ENCODE measurements at regions not wholly inside any gene's neighbourhood (a gene's known extent, or its start where the extent isn't known, plus 50 kb on each side); places are given as distances from the start of the nearest gene placed in this dataset.

GRCh38 chr14:83575301-83575700 lies 1954.6 kb upstream of the FLRT2 start:
- TF ChIP-seq EZH2 (IDR thresholded peaks at IDR 0.05; ENCODE audit: borderline replicate concordance, low read length), result no peak
- TF ChIP-seq, protein P1, sequence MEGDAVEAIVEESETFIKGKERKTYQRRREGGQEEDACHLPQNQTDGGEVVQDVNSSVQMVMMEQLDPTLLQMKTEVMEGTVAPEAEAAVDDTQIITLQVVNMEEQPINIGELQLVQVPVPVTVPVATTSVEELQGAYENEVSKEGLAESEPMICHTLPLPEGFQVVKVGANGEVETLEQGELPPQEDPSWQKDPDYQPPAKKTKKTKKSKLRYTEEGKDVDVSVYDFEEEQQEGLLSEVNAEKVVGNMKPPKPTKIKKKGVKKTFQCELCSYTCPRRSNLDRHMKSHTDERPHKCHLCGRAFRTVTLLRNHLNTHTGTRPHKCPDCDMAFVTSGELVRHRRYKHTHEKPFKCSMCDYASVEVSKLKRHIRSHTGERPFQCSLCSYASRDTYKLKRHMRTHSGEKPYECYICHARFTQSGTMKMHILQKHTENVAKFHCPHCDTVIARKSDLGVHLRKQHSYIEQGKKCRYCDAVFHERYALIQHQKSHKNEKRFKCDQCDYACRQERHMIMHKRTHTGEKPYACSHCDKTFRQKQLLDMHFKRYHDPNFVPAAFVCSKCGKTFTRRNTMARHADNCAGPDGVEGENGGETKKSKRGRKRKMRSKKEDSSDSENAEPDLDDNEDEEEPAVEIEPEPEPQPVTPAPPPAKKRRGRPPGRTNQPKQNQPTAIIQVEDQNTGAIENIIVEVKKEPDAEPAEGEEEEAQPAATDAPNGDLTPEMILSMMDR (IDR thresholded peaks at IDR 0.05; ENCODE audit: low read length), result no peak
